Esophagus muscularis mucosa (tissue), 4 donors: ENCODE measurements at regions not wholly inside any gene's neighbourhood (a gene's known extent, or its start where the extent isn't known, plus 50 kb on each side); places are given as distances from the start of the nearest gene placed in this dataset.

Source experiments
- EP300 ChIP-seq: sonication (generic); formaldehyde crosslinking; IDR thresholded peaks from one replicate; pipeline ENCODE4 v1.6.1; 2017; ENCODE audit warnings: antibody characterized with exemption
- POLR2A ChIP-seq: fragments of 450-650 bp; IDR thresholded peaks from one replicate; pipeline ENCODE4 v1.6.1; 2017; ENCODE audit warnings: antibody characterized with exemption, moderate library complexity, mild to moderate bottlenecking, low read depth
- POLR2AphosphoS5 ChIP-seq, 2 donors: sonication (generic); formaldehyde crosslinking; IDR thresholded peaks; one replicate each; pipeline ENCODE4 v1.6.1; 2017; ENCODE audit warnings: antibody characterized with exemption in 2 of 2
- TF ChIP-seq, protein P1 (sequence below), 3 experiments: fragments of 200-600 bp in 2 of 3; fragments of 450-650 bp in 1 of 3; sonication (generic) in 2 of 3; IDR thresholded peaks; one replicate each; pipeline ENCODE4 v1.5.1; 2017 to 2019; ENCODE audit warnings: antibody characterized with exemption in 3 of 3, mild to moderate bottlenecking in 2 of 3, moderate library complexity in 1 of 3

DNA sequence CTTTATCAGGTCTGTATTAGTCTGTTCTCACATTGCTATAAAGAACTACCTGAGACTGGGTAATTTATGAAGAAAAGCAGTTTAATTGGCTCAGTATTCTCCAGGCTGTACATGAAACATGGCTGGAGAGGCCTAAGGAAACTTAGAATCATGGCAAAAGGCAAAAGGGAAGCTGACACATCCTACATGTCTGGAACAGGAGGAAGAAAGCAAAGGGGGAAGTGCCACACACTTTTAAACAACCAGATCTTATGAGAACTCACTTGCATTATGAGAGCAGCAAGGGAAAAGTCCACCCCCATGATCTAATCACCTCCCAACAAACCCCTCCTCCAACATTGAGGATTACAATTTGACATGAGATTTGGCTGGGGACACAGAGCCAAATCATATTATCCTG lies 132.1 kb downstream of the PCSK1 start:
- TF ChIP-seq, protein P1, sequence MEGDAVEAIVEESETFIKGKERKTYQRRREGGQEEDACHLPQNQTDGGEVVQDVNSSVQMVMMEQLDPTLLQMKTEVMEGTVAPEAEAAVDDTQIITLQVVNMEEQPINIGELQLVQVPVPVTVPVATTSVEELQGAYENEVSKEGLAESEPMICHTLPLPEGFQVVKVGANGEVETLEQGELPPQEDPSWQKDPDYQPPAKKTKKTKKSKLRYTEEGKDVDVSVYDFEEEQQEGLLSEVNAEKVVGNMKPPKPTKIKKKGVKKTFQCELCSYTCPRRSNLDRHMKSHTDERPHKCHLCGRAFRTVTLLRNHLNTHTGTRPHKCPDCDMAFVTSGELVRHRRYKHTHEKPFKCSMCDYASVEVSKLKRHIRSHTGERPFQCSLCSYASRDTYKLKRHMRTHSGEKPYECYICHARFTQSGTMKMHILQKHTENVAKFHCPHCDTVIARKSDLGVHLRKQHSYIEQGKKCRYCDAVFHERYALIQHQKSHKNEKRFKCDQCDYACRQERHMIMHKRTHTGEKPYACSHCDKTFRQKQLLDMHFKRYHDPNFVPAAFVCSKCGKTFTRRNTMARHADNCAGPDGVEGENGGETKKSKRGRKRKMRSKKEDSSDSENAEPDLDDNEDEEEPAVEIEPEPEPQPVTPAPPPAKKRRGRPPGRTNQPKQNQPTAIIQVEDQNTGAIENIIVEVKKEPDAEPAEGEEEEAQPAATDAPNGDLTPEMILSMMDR (IDR thresholded peaks at IDR 0.05): no peak
- no peak for TF ChIP-seq EP300
- no peak for TF ChIP-seq POLR2AphosphoS5 (IDR thresholded peaks at IDR 0.05)
- TF ChIP-seq POLR2A: no peak
